ENCODE measurements at regions not wholly inside any gene's neighbourhood (a gene's known extent, or its start where the extent isn't known, plus 50 kb on each side); places are given as distances from the start of the nearest gene placed in this dataset.

- TF ChIP-seq, protein P1, sequence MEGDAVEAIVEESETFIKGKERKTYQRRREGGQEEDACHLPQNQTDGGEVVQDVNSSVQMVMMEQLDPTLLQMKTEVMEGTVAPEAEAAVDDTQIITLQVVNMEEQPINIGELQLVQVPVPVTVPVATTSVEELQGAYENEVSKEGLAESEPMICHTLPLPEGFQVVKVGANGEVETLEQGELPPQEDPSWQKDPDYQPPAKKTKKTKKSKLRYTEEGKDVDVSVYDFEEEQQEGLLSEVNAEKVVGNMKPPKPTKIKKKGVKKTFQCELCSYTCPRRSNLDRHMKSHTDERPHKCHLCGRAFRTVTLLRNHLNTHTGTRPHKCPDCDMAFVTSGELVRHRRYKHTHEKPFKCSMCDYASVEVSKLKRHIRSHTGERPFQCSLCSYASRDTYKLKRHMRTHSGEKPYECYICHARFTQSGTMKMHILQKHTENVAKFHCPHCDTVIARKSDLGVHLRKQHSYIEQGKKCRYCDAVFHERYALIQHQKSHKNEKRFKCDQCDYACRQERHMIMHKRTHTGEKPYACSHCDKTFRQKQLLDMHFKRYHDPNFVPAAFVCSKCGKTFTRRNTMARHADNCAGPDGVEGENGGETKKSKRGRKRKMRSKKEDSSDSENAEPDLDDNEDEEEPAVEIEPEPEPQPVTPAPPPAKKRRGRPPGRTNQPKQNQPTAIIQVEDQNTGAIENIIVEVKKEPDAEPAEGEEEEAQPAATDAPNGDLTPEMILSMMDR (IDR thresholded peaks at IDR 0.05), result no peak
These were observed 265.7 kb upstream of the C1orf174 start for GRCh38 chr1:4165686-4166300.

DNA sequence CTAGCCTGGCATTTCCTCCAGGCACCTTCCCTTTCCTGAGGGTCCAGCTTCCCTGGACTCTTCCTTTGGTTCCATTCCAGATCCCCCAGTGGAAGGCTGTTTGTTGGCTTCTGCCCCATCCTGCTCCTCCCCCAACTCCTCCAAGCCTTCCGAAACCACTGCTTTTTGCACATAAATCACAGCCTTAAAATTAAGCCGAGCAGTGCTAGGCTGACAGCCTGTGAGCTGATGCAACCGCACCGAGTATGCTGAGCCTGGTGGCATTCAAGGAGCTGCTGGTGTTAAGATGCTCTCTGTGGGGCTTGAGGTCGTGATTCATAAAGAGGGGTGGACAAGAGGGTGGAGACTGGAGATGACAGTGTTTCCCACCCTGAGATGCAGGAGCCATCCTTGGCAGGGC is 266.6 kb upstream of the C1orf174 start:
- Histone ChIP-seq H3K4me1 (no peaks in the 10 kb centered on the region), H3K4me3 (ENCODE audit: low read depth, low read length) (no peak overlapping the region), H3K79me2 (no peaks in the 10 kb centered on the region), H3K9ac (no peak overlapping the region), H3K27me3 (ENCODE audit: control insufficient read depth, insufficient read depth, low read length) (no peaks in the 10 kb centered on the region), H3K27ac (no peak overlapping the region), H2AFZ (no peak overlapping the region), H3K4me2 (ENCODE audit: low read length) (no peak overlapping the region), H3K36me3 (ENCODE audit: control insufficient read depth, insufficient read depth, low read length) (no peaks in the 10 kb centered on the region), H3K9me3 (ENCODE audit: control insufficient read depth, low read length) (no peaks in the 10 kb centered on the region)
- TF ChIP-seq, protein P1 (IDR thresholded peaks at IDR 0.05), result no peak

More at GRCh38 chr1:4165686-4166300, 265.7 kb upstream of the C1orf174 start:
- no peak overlapping the region for H3K27ac ChIP-seq
- H3K36me3 ChIP-seq (ENCODE audit: control insufficient read depth, insufficient read depth, low read length), result no peaks in the 10 kb centered on the region
- no peak overlapping the region for H3K4me3 ChIP-seq (ENCODE audit: low read depth, low read length)
- H3K9ac ChIP-seq, result no peak overlapping the region
- H3K79me2 ChIP-seq, result no peaks in the 10 kb centered on the region
- no peak overlapping the region for H3K4me2 ChIP-seq (ENCODE audit: low read length)
- no peak overlapping the region for H2AFZ ChIP-seq
- H3K27me3 ChIP-seq (ENCODE audit: control insufficient read depth, insufficient read depth, low read length), result no peaks in the 10 kb centered on the region
- H3K9me3 ChIP-seq (ENCODE audit: control insufficient read depth, low read length), result no peaks in the 10 kb centered on the region
- H3K4me1 ChIP-seq, result no peaks in the 10 kb centered on the region

DNA sequence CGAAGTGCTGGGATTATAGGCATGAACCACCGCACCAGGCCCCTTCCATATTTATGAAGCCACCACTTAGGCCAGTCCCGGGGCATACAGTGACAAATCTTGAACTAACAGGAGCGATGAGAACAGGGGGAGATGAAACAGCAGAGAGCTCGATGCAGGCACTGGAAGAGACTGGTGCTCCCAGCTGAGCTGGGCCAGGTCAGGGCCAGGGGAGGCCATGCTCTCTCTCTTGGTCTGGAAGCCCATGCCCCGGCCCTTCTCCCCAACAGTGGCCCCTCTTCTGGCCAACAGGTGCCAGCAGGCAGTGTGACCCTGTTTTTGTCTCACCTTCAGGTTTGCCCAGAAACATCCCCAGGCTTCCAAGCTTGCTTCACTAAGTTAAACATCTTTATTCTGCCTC is 269.9 kb upstream of the C1orf174 start:
- Histone ChIP-seq H3K27me3 (ENCODE audit: control insufficient read depth, insufficient read depth, low read length) (no peaks in the 10 kb centered on the region), H3K27ac (no peak overlapping the region)
- TF ChIP-seq, protein P1 (IDR thresholded peaks at IDR 0.05), result no peak

GRCh38 chr1:4170548-4171340 is 270.7 kb upstream of the C1orf174 start:
- Histone ChIP-seq H3K9ac (no peak overlapping the region), H3K9me3 (ENCODE audit: control insufficient read depth, low read length) (no peaks in the 10 kb centered on the region), H3K79me2 (no peaks in the 10 kb centered on the region), H3K27me3 (ENCODE audit: control insufficient read depth, insufficient read depth, low read length) (no peaks in the 10 kb centered on the region), H3K27ac (no peak overlapping the region), H3K4me3 (ENCODE audit: low read depth, low read length) (no peak overlapping the region), H3K36me3 (ENCODE audit: control insufficient read depth, insufficient read depth, low read length) (no peaks in the 10 kb centered on the region), H2AFZ (no peak overlapping the region), H3K4me1 (no peaks in the 10 kb centered on the region), H3K4me2 (ENCODE audit: low read length) (no peak overlapping the region)
- TF ChIP-seq, protein P1 (IDR thresholded peaks at IDR 0.05), result no peak

More for the DNA sequence above, 269.9 kb upstream of the C1orf174 start:
- Histone ChIP-seq H3K9me3 (ENCODE audit: control insufficient read depth, low read length) (no peaks in the 10 kb centered on the region), H2AFZ (no peak overlapping the region), H3K4me3 (ENCODE audit: low read depth, low read length) (no peak overlapping the region), H3K4me1 (no peaks in the 10 kb centered on the region), H3K36me3 (ENCODE audit: control insufficient read depth, insufficient read depth, low read length) (no peaks in the 10 kb centered on the region), H3K9ac (no peak overlapping the region), H3K4me2 (ENCODE audit: low read length) (no peak overlapping the region), H3K79me2 (no peaks in the 10 kb centered on the region)

All from parathyroid adenoma (tissue), 2 donors.